Right lobe of liver (tissue), 6 donors: ENCODE measurements at regions not wholly inside any gene's neighbourhood (a gene's known extent, or its start where the extent isn't known, plus 50 kb on each side); places are given as distances from the start of the nearest gene placed in this dataset.
A peak's percentile ranks its signal among the peaks of the same experiment; 100 is the strongest.

ENCODE experiments used
- ATAC-seq, 4 donors: fragments of 200-7000 bp; cut with Tn5 transposase; one replicate each; pipeline ENCODE4 v1.9.1; 2020; ENCODE audit warnings: mild to moderate bottlenecking in 4 of 4, moderate library complexity in 4 of 4
- DNase-seq, 3 donors: peaks; one replicate each; pipeline ENCODE4 v3.0.0-alpha.2; 2020
- H3K27ac ChIP-seq, 3 donors: fragments of 200-600 bp; one replicate each; pipeline ENCODE4 v1.8.0; 2022
- H3K27me3 ChIP-seq, 2 donors: fragments of 200-600 bp; one replicate each; pipeline ENCODE4 v1.8.0; 2022
- H3K36me3 ChIP-seq, 4 donors: fragments of 200-600 bp; sonication (generic) in 1 of 4; one replicate each; pipeline versions ENCODE4 v1.5.1 to v1.8.0; 2017 to 2022; ENCODE audit warnings: control low read depth in 1 of 4
- H3K4me1 ChIP-seq, 4 donors: fragments of 200-600 bp; sonication (generic) in 1 of 4; one replicate each; pipeline versions ENCODE4 v1.5.1 to v1.8.0; 2017 to 2022; ENCODE audit warnings: control low read depth in 1 of 4
- H3K4me3 ChIP-seq, 3 donors: fragments of 200-600 bp; one replicate each; pipeline ENCODE4 v1.8.0; 2022
- H3K9me3 ChIP-seq, 4 donors: fragments of 200-600 bp; sonication (generic) in 1 of 4; one replicate each; pipeline versions ENCODE4 v1.5.1 to v1.8.0; 2017 to 2022; ENCODE audit warnings: control low read depth in 1 of 4
- CTCF ChIP-seq, 4 donors: fragments of 200-600 bp in 3 of 4; fragments of 450-650 bp in 1 of 4; IDR thresholded peaks; one replicate each; pipeline versions ENCODE4 v1.5.1 to v1.8.0; 2016 to 2022; ENCODE audit warnings: antibody characterized with exemption in 4 of 4, mild to moderate bottlenecking in 2 of 4
- POLR2A ChIP-seq: fragments of 450-650 bp; IDR thresholded peaks from one replicate; pipeline ENCODE4 v1.6.1; 2017; ENCODE audit warnings: antibody characterized with exemption, mild to moderate bottlenecking
- WGBS: methylation state at CpG from one replicate; pipeline ENCODE4 v1.1.6; 2018; ENCODE audit warnings: low coverage, low lambda C conversion rate; ENCODE audit not compliant: insufficient coverage; ENCODE audit errors: missing lambda C conversion rate; 5-methylcytosine and 5-hydroxymethylcytosine counted together
- intact Hi-C, 2 donors: fragments of 100-400 bp; cut with DNase I; formaldehyde crosslinking; loops; one replicate each; pipeline versions ENCODE4 v1.11.2 to v1.14.1; 2022
- donor health status: DM: no; HTN: yes; CAD: no.
- donor health status: DM: no; HTN: no; CAD: no.
- donor health status: DM: no; HTN: no; CAD: no.
- donor health status: DM: no; HTN: yes; CAD: no.
- donor health status: DM: no; HTN: yes; CAD: no.

GRCh38 chr1:106268070-106268469 is 788.4 kb upstream of the PRMT6 start:
- TF ChIP-seq CTCF (IDR thresholded peaks at IDR 0.05) (peak in 1 of 4 donors; percentile 19), POLR2A (no peak)
- Histone ChIP-seq H3K27me3 (no peaks in the 10 kb centered on the region), H3K4me3 (no peak overlapping the region), H3K9me3 (no peaks in the 10 kb centered on the region), H3K27ac (no peak overlapping the region), H3K4me1 (no peaks in the 10 kb centered on the region), H3K36me3 (no peaks in the 10 kb centered on the region)
- DNase-seq (no peak), ATAC-seq (peak in 1 of 4 donors; percentile 63)
- intact Hi-C loops: no loop called here
- WGBS: 8% methylated on average over 5 of the region's 5 CpGs

DNA sequence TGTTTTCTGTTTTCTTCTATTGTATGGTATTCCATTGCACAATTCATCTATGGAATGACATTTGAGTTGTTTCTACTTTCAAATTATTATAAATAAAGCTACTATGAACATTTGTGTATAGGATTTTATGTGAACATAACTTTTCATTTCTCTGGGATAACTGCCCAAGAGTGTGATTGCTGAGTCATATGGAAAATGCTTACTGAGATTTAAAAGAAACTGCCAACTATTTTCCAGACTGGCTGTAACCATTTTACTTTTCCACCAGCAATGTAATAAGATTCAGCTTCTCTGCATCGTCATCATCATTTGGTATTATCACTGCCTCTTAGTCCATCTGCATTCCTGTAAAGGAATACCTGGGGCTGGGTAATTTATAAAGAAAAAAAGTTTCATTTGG is 779.6 kb upstream of the PRMT6 start:
- no peaks in the 10 kb centered on the region for H3K36me3 ChIP-seq
- no peak overlapping the region for H3K4me3 ChIP-seq
- no peak for ATAC-seq
- no peaks in the 10 kb centered on the region for H3K27me3 ChIP-seq
- H3K9me3 ChIP-seq: no peaks in the 10 kb centered on the region
- intact Hi-C loops: no loop called here
- DNase-seq: no peak
- no peak overlapping the region for H3K27ac ChIP-seq
- H3K4me1 ChIP-seq: no peaks in the 10 kb centered on the region
- 33% methylated on average over 1 of the region's 1 CpG for WGBS
- TF ChIP-seq POLR2A (no peak), CTCF (IDR thresholded peaks at IDR 0.05) (no peak)

- Histone ChIP-seq H3K4me3 (no peak overlapping the region), H3K4me1 (no peaks in the 10 kb centered on the region), H3K27ac (no peak overlapping the region), H3K27me3 (no peaks in the 10 kb centered on the region), H3K36me3 (no peaks in the 10 kb centered on the region), H3K9me3 (no peaks in the 10 kb centered on the region)
- intact Hi-C loops: no loop called here
- DNase-seq (no peak), ATAC-seq (no peak)
- WGBS: 40% methylated on average over 4 of the region's 4 CpGs
- TF ChIP-seq CTCF (IDR thresholded peaks at IDR 0.05) (no peak), POLR2A (no peak)
Measured at GRCh38 chr1:106277786-106278185, 778.7 kb upstream of the PRMT6 start.

- intact Hi-C loops: no loop called here
- TF ChIP-seq CTCF (IDR thresholded peaks at IDR 0.05) (no peak), POLR2A (no peak)
- WGBS: 44% methylated on average over 2 of the region's 2 CpGs
- Histone ChIP-seq H3K4me1 (no peaks in the 10 kb centered on the region), H3K27ac (no peak overlapping the region), H3K36me3 (no peaks in the 10 kb centered on the region), H3K9me3 (no peaks in the 10 kb centered on the region), H3K27me3 (no peaks in the 10 kb centered on the region), H3K4me3 (no peak overlapping the region)
- DNase-seq (no peak), ATAC-seq (no peak)
Measured at GRCh38 chr1:106278716-106279115, 777.8 kb upstream of the PRMT6 start.

- 50% methylated on average over 3 of the region's 3 CpGs for WGBS
- intact Hi-C loops: no loop called here
- Histone ChIP-seq H3K9me3 (no peaks in the 10 kb centered on the region), H3K36me3 (no peaks in the 10 kb centered on the region), H3K27ac (no peak overlapping the region), H3K4me1 (no peaks in the 10 kb centered on the region), H3K27me3 (no peaks in the 10 kb centered on the region), H3K4me3 (no peak overlapping the region)
- ATAC-seq: no peak
- TF ChIP-seq POLR2A (no peak), CTCF (IDR thresholded peaks at IDR 0.05) (no peak)
- no peak for DNase-seq
Measured at GRCh38 chr1:106289265-106289928, 767.1 kb upstream of the PRMT6 start.
